ENCODE measurements at regions not wholly inside any gene's neighbourhood (a gene's known extent, or its start where the extent isn't known, plus 50 kb on each side); places are given as distances from the start of the nearest gene placed in this dataset.

DNA sequence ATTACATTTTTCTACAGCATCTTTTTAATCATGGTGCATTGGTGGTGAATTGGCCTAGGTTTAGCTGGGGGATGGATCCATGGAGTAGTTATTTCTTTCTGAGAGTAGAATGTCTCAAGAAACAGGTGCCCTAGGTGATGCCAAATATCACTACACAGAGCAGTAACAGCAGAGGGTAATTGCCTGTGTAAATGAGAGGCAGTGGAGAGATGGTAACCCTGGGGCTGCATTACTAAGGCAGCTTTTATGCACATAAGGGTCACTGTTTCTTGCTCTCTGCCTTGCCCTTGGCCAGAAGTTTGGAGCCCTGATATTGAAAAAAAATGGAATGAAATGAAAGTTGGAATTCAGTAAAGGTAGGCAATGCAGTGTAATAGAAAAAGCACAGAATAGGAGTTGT is 604.0 kb downstream of the NOVA1 start:
- TF ChIP-seq, protein P1, sequence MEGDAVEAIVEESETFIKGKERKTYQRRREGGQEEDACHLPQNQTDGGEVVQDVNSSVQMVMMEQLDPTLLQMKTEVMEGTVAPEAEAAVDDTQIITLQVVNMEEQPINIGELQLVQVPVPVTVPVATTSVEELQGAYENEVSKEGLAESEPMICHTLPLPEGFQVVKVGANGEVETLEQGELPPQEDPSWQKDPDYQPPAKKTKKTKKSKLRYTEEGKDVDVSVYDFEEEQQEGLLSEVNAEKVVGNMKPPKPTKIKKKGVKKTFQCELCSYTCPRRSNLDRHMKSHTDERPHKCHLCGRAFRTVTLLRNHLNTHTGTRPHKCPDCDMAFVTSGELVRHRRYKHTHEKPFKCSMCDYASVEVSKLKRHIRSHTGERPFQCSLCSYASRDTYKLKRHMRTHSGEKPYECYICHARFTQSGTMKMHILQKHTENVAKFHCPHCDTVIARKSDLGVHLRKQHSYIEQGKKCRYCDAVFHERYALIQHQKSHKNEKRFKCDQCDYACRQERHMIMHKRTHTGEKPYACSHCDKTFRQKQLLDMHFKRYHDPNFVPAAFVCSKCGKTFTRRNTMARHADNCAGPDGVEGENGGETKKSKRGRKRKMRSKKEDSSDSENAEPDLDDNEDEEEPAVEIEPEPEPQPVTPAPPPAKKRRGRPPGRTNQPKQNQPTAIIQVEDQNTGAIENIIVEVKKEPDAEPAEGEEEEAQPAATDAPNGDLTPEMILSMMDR (IDR thresholded peaks at IDR 0.05; ENCODE audit: low read depth, low read length) = no peak
- no peak for TF ChIP-seq EZH2phosphoT487 (IDR thresholded peaks at IDR 0.05; ENCODE audit: low read depth)
